Chondrocyte (in vitro differentiated cells): ENCODE measurements at regions not wholly inside any gene's neighbourhood (a gene's known extent, or its start where the extent isn't known, plus 50 kb on each side); places are given as distances from the start of the nearest gene placed in this dataset.
"Not testable (repeated sequence)": the region's sequence is repeated elsewhere in the genome, so short reads cannot be mapped to it uniquely, and the experiment has no call there.

Experiments
- DNase-seq: peaks from one replicate; pipeline ENCODE4 v3.0.0; 2021; ENCODE audit warnings: mixed read lengths, low spot score
- H3K27ac Mint-ChIP-seq: one replicate; pipeline ENCODE4 v1.8.0; 2021; ENCODE audit warnings: mild to moderate bottlenecking, moderate library complexity, mixed read lengths; ENCODE audit not compliant: unreplicated experiment
- H3K27me3 Mint-ChIP-seq: 2 replicates; pipeline ENCODE4 v1.8.0; 2021; ENCODE audit warnings: low read depth, mixed read lengths
- H3K36me3 Mint-ChIP-seq: 2 replicates; pipeline ENCODE4 v1.8.0; 2021; ENCODE audit warnings: low read depth, mixed read lengths
- H3K4me1 Mint-ChIP-seq: 2 replicates; pipeline ENCODE4 v1.8.0; 2021; ENCODE audit warnings: low read depth, mild to moderate bottlenecking, mixed read lengths
- H3K4me3 Mint-ChIP-seq: one replicate; pipeline ENCODE4 v1.8.0; 2021; ENCODE audit warnings: mild to moderate bottlenecking, moderate library complexity, mixed read lengths; ENCODE audit not compliant: unreplicated experiment
- H3K9me3 Mint-ChIP-seq: 2 replicates; pipeline ENCODE4 v1.8.0; 2021; ENCODE audit warnings: low read depth, mixed read lengths
- TF ChIP-seq, protein P1 (sequence below): fragments of 200-600 bp; sonication (generic); IDR thresholded peaks from 2 replicates; pipeline ENCODE4 v1.5.0; 2021; ENCODE audit warnings: antibody characterized with exemption, mild to moderate bottlenecking, moderate library complexity

DNA sequence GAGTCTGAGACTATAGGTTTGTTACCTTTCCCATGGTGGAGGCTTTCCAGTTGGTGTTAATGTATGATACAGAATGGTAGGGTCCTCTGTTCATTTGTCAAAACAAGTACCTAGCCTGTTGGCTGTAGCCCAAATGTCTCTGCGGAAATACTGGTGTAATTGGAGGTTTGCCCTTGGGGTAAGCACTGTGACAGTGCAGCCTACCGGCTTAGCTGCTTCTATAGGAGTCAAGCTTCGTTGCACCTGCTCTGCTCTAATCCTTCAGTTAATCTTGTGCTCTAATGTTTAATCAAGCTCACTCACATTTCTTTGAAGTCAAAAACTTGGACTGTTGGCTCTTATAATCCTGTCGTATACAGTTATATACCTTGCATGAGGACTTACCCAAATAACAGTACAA, 203.4 kb downstream of the CCNG2 start:
- TF ChIP-seq, protein P1, sequence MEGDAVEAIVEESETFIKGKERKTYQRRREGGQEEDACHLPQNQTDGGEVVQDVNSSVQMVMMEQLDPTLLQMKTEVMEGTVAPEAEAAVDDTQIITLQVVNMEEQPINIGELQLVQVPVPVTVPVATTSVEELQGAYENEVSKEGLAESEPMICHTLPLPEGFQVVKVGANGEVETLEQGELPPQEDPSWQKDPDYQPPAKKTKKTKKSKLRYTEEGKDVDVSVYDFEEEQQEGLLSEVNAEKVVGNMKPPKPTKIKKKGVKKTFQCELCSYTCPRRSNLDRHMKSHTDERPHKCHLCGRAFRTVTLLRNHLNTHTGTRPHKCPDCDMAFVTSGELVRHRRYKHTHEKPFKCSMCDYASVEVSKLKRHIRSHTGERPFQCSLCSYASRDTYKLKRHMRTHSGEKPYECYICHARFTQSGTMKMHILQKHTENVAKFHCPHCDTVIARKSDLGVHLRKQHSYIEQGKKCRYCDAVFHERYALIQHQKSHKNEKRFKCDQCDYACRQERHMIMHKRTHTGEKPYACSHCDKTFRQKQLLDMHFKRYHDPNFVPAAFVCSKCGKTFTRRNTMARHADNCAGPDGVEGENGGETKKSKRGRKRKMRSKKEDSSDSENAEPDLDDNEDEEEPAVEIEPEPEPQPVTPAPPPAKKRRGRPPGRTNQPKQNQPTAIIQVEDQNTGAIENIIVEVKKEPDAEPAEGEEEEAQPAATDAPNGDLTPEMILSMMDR = no peak
- Mint-ChIP-seq H3K4me3 (no peak overlapping the region), H3K27ac (no peak overlapping the region), H3K36me3 (no peaks in the 10 kb centered on the region), H3K9me3 (peaks cover 7% of the 10 kb centered on the region), H3K27me3 (peaks cover 50% of the 10 kb centered on the region), H3K4me1 (no peaks in the 10 kb centered on the region)
- DNase-seq = no peak

DNA sequence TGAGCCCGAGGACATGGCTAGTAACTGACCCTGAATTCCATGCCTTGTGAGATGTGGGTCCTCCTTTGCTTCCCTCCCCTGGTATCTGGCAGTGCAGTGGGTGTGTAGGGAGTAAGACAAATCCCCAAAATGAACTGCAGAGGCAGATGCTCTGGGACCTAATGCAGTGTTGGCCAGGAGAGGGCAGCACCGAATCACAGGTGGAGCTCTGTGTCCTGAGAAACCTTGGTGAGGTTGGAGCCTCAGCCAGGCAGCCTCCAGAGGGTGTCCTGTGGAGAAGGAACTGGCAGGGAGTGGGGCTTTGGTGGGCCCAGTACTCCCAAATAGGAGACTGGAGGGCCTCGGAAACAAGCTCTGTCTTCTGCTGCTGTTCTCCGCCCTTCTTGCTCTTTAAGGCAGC, 209.9 kb downstream of the CCNG2 start:
- H3K36me3 Mint-ChIP-seq = not testable (repeated sequence)
- TF ChIP-seq, protein P1 = peak; percentile 66
- H3K27me3 Mint-ChIP-seq = peaks cover 56% of the 10 kb centered on the region

DNA sequence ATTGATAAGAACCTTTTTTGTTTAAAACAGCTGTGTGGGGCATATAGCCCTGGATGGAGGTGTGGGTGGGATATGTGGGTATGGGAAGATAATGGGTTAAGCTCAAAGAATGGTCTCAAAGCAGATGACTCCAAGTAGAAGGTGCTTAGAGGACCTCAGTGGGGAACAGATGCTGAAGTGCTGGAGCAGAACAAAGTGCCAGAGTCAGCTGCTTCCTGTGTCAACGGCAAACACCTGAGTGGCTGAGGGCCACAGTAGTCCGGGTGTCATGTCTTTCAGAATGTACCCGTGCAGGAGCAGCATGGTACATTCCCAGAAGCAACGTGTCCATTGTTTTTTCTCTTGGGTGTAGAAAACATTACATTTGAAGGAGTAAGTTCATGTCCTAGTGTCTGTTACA, 210.6 kb downstream of the CCNG2 start:
- no peaks in the 10 kb centered on the region for H3K36me3 Mint-ChIP-seq
- no peaks in the 10 kb centered on the region for H3K4me1 Mint-ChIP-seq
- DNase-seq = no peak
- no peak overlapping the region for H3K4me3 Mint-ChIP-seq
- H3K27ac Mint-ChIP-seq = no peak overlapping the region
- TF ChIP-seq, protein P1 = no peak
- peaks cover 53% of the 10 kb centered on the region for H3K27me3 Mint-ChIP-seq
- peaks cover 10% of the 10 kb centered on the region for H3K9me3 Mint-ChIP-seq

More for the DNA sequence above, 209.9 kb downstream of the CCNG2 start:
- H3K4me3 Mint-ChIP-seq, H3K9me3 Mint-ChIP-seq, H3K27ac Mint-ChIP-seq, H3K4me1 Mint-ChIP-seq, DNase-seq: not testable (repeated sequence)

DNA sequence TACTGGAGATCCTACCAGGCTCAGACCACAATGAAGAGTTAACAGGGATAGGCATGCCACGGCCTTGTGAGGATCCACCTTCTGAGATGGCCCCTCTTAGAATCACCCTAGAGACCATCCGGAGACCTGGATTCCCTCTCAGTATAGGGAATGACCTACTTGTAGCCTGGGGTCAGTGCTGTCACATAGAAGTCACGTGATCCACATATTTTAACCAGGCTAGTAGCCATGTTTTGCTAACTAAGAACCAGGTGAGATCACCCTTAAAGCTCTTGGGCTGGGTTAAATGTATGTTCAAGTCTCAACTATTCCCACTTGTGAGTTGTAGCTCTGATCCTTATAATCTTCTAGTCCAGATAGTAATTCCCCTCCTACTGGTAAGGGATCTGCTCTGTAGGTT, 215.4 kb downstream of the CCNG2 start:
- H3K27me3 Mint-ChIP-seq = peaks cover 63% of the 10 kb centered on the region
- DNase-seq = no peak
- no peak overlapping the region for H3K4me3 Mint-ChIP-seq
- TF ChIP-seq, protein P1 = no peak
- H3K36me3 Mint-ChIP-seq = no peaks in the 10 kb centered on the region
- no peak overlapping the region for H3K27ac Mint-ChIP-seq
- peaks cover 3% of the 10 kb centered on the region for H3K9me3 Mint-ChIP-seq
- no peaks in the 10 kb centered on the region for H3K4me1 Mint-ChIP-seq

DNA sequence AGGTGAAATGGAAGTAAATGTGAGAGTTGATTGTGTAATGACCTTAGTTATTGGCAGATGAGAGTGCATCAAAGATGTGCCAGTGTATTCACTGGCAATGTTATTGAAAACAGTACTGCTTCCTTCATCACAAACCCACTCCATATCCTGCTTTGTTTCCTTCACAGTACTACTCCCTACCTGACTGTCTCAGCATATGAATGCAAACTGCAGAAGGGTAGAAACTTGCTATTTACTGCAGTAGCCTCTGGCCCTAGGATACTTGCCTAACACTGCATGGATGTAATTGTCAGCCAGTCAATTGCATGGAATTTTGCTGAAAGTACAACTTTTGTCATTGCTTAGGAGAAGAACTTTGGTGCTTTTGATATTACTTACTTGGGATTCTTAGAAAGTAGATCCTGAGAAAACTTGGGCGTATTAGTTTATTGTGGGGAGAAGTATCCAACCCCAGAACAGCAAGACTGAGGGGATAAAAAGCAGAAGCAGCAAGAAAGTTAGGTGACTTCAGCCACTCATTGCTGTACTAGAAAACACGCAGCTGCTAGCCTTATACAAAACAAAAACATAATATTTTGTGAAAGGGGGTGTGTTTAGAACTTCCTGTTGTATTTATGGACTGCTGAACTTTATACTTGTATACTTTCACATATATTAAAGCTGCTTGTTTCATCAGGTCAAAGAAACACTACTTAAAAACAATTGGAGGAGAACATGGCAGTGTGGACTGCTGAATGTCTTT, 219.0 kb downstream of the CCNG2 start:
- Mint-ChIP-seq H3K4me1 (no peaks in the 10 kb centered on the region), H3K27ac (no peak overlapping the region), H3K4me3 (no peak overlapping the region), H3K36me3 (no peaks in the 10 kb centered on the region), H3K27me3 (peaks cover 61% of the 10 kb centered on the region), H3K9me3 (no peaks in the 10 kb centered on the region)
- TF ChIP-seq, protein P1 = no peak
- no peak for DNase-seq
